ENCODE measurements at regions not wholly inside any gene's neighbourhood (a gene's known extent, or its start where the extent isn't known, plus 50 kb on each side); places are given as distances from the start of the nearest gene placed in this dataset.

DNA sequence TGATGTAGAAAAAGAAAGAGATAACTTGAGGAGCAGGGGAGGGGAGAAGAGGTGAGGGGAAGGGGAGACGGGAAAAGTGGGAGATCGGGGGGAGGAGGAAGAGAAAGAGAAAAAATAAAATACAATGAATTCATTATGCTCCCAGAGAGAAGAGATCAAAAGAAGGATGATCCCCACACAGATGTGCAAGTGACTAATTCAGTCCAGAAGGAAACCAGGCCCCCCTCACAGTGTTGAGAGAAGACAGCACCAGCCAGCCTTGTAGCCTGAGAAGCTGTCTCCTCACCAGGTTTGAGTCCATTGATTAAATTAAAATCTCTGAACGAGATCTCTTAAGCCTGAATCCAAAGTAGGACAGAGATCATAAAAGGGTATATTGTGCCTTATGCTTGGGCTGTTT lies 333.7 kb upstream of the NBEA start:
- H3K27me3 Mint-ChIP-seq (ENCODE audit: low read depth in 3 of 3): peaks cover 0 to 3% (median 0%) of the 10 kb centered on the region in 3 donors
- peaks cover 5 to 32% (median 7%) of the 10 kb centered on the region in 7 donors for H3K9me3 Mint-ChIP-seq
- H3K4me3 ChIP-seq (replicated peaks in 1 of 3; ENCODE audit: low read depth in 2 of 3, low read length in 3 of 3): no peak overlapping the region
- no peak overlapping the region for H3K4me3 Mint-ChIP-seq
- no peaks in the 10 kb centered on the region for H4K20me1 ChIP-seq (ENCODE audit: insufficient read depth, low read length)
- H3K9me3 ChIP-seq (replicated peaks in 1 of 2; ENCODE audit: control insufficient read depth in 1 of 2, insufficient read depth in 1 of 2, low read length in 2 of 2): peaks cover 17 to 21% of the 10 kb centered on the region in 2 donors
- no peak overlapping the region for H3K9ac ChIP-seq (ENCODE audit: insufficient read depth, low read length, poor library complexity, severe bottlenecking)
- H3K36me3 Mint-ChIP-seq: no peaks in the 10 kb centered on the region
- H3K36me3 ChIP-seq (replicated peaks in 1 of 2; ENCODE audit: control insufficient read depth in 1 of 2, insufficient read depth in 2 of 2, low read length in 2 of 2): no peaks in the 10 kb centered on the region
- DNase-seq: no peak
- H3K79me2 ChIP-seq (ENCODE audit: insufficient read depth, low read length): no peaks in the 10 kb centered on the region
- H3K27ac Mint-ChIP-seq: no peak overlapping the region
- H3K27ac ChIP-seq (ENCODE audit: low read depth in 1 of 2, low read length in 2 of 2): no peak overlapping the region
- WGBS (ENCODE audit: insufficient coverage): no CpG with 5 or more reads among the region's 3 CpGs
- H3K4me1 Mint-ChIP-seq: no peaks in the 10 kb centered on the region
- H3K27me3 ChIP-seq (ENCODE audit: control insufficient read depth in 2 of 2, insufficient read depth in 2 of 2, low read length in 2 of 2): no peaks in the 10 kb centered on the region
- no peaks in the 10 kb centered on the region for H3K4me1 ChIP-seq (ENCODE audit: control insufficient read depth in 1 of 2, insufficient read depth in 2 of 2, low read length in 2 of 2)
- no peak overlapping the region for H3K4me2 ChIP-seq (replicated peaks; ENCODE audit: extremely low read depth, low read length, poor library complexity, severe bottlenecking)
- TF ChIP-seq, protein P1, sequence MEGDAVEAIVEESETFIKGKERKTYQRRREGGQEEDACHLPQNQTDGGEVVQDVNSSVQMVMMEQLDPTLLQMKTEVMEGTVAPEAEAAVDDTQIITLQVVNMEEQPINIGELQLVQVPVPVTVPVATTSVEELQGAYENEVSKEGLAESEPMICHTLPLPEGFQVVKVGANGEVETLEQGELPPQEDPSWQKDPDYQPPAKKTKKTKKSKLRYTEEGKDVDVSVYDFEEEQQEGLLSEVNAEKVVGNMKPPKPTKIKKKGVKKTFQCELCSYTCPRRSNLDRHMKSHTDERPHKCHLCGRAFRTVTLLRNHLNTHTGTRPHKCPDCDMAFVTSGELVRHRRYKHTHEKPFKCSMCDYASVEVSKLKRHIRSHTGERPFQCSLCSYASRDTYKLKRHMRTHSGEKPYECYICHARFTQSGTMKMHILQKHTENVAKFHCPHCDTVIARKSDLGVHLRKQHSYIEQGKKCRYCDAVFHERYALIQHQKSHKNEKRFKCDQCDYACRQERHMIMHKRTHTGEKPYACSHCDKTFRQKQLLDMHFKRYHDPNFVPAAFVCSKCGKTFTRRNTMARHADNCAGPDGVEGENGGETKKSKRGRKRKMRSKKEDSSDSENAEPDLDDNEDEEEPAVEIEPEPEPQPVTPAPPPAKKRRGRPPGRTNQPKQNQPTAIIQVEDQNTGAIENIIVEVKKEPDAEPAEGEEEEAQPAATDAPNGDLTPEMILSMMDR (IDR thresholded peaks at IDR 0.05): no peak
- H2AFZ ChIP-seq (ENCODE audit: insufficient read depth, low read depth, low read length, poor library complexity, severe bottlenecking): no peak overlapping the region
- intact Hi-C loops (cut with micrococcal nuclease): no loop called here

DNA sequence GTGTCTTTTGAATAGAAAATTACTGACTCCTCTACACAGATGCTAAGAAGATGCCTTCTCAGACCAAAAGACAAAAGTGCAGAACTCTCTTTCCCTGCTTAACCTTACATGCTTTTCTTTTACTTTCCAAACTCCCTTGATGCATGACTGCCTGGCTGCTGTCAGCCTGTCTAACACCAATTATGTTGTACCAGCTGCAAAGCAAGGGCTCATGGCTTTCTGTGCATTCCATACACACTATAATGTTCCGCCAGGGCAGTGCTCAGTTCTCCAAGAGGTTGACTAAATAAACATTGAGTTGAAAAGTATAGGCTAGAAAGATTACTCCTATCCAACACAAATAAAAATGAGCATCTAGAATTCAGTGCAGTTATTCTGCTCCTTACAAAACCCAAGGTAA lies 330.4 kb upstream of the NBEA start:
- no peak overlapping the region for H3K4me3 ChIP-seq (replicated peaks in 1 of 3; ENCODE audit: low read depth in 2 of 3, low read length in 3 of 3)
- no peaks in the 10 kb centered on the region for H3K79me2 ChIP-seq (ENCODE audit: insufficient read depth, low read length)
- TF ChIP-seq, protein P1 (IDR thresholded peaks at IDR 0.05): no peak
- intact Hi-C loops (cut with micrococcal nuclease): no loop called here
- H3K27me3 Mint-ChIP-seq (ENCODE audit: low read depth in 3 of 3): peaks cover 0 to 3% (median 0%) of the 10 kb centered on the region in 3 donors
- H4K20me1 ChIP-seq (ENCODE audit: insufficient read depth, low read length): no peaks in the 10 kb centered on the region
- H3K27ac Mint-ChIP-seq: no peak overlapping the region
- H2AFZ ChIP-seq (ENCODE audit: insufficient read depth, low read depth, low read length, poor library complexity, severe bottlenecking): no peak overlapping the region
- H3K9ac ChIP-seq (ENCODE audit: insufficient read depth, low read length, poor library complexity, severe bottlenecking): no peak overlapping the region
- H3K36me3 Mint-ChIP-seq: no peaks in the 10 kb centered on the region
- no peaks in the 10 kb centered on the region for H3K27me3 ChIP-seq (ENCODE audit: control insufficient read depth in 2 of 2, insufficient read depth in 2 of 2, low read length in 2 of 2)
- no peak overlapping the region for H3K27ac ChIP-seq (ENCODE audit: low read depth in 1 of 2, low read length in 2 of 2)
- no peaks in the 10 kb centered on the region for H3K36me3 ChIP-seq (replicated peaks in 1 of 2; ENCODE audit: control insufficient read depth in 1 of 2, insufficient read depth in 2 of 2, low read length in 2 of 2)
- H3K4me1 Mint-ChIP-seq: no peaks in the 10 kb centered on the region
- H3K9me3 ChIP-seq (replicated peaks in 1 of 2; ENCODE audit: control insufficient read depth in 1 of 2, insufficient read depth in 1 of 2, low read length in 2 of 2): peaks cover 10% of the 10 kb centered on the region in 2 donors
- H3K4me2 ChIP-seq (replicated peaks; ENCODE audit: extremely low read depth, low read length, poor library complexity, severe bottlenecking): no peak overlapping the region
- peaks cover 4 to 28% (median 10%) of the 10 kb centered on the region in 7 donors for H3K9me3 Mint-ChIP-seq
- no CpG with 5 or more reads among the region's 1 CpG for WGBS (ENCODE audit: insufficient coverage)
- no peak overlapping the region for H3K4me3 Mint-ChIP-seq
- H3K4me1 ChIP-seq (ENCODE audit: control insufficient read depth in 1 of 2, insufficient read depth in 2 of 2, low read length in 2 of 2): no peaks in the 10 kb centered on the region
- no peak for DNase-seq
